Neural crest cell (in vitro differentiated cells): ENCODE measurements at regions not wholly inside any gene's neighbourhood (a gene's known extent, or its start where the extent isn't known, plus 50 kb on each side); places are given as distances from the start of the nearest gene placed in this dataset.

Experiments
- DNase-seq: peaks from one replicate; pipeline ENCODE4 v3.0.0; 2021; ENCODE audit warnings: low read depth, mixed read lengths, low spot score
- H3K27ac Mint-ChIP-seq: one replicate; pipeline ENCODE4 v1.8.0; 2021; ENCODE audit warnings: mild to moderate bottlenecking, mixed read lengths; ENCODE audit not compliant: unreplicated experiment
- H3K27me3 Mint-ChIP-seq: 2 replicates; pipeline ENCODE4 v1.8.0; 2021; ENCODE audit warnings: low read depth, mild to moderate bottlenecking, mixed read lengths
- H3K36me3 Mint-ChIP-seq: 2 replicates; pipeline ENCODE4 v1.8.0; 2021; ENCODE audit warnings: low read depth, mild to moderate bottlenecking, mixed read lengths
- H3K4me1 Mint-ChIP-seq: 2 replicates; pipeline ENCODE4 v1.8.0; 2021; ENCODE audit warnings: mixed read lengths
- H3K4me3 Mint-ChIP-seq: one replicate; pipeline ENCODE4 v1.8.0; 2021; ENCODE audit warnings: mild to moderate bottlenecking, mixed read lengths
- H3K9me3 Mint-ChIP-seq: 2 replicates; pipeline ENCODE4 v1.8.0; 2021; ENCODE audit warnings: mixed read lengths
- TF ChIP-seq, protein P1 (sequence below): fragments of 200-600 bp; sonication (generic); conservative IDR thresholded peaks from 2 replicates; pipeline ENCODE4 v1.5.0; 2021; ENCODE audit warnings: antibody characterized with exemption, mild to moderate bottlenecking

DNA sequence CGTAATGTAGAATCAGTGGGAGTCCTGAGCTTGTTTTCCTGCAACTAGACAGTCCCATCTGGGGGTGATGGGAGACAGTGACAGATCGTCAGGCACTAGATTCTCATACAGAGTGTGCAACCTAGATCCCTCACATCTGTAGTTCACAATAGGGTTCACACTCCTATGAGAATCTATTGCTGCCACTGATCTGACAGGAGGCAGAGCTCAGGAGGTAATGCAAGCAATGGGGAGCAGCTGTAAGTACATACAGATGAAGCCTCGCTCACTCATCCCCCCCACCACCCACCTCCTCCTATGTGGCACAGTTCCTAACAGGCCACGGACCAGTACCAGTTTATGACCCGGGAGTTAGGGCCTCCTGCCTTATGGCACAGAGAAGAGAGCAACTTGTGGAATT, 116.2 kb upstream of the PIK3R1 start:
- Mint-ChIP-seq H3K9me3 (peaks cover 2% of the 10 kb centered on the region), H3K27ac (no peak overlapping the region), H3K27me3 (no peaks in the 10 kb centered on the region), H3K4me3 (no peak overlapping the region), H3K36me3 (peaks cover 5% of the 10 kb centered on the region), H3K4me1 (no peaks in the 10 kb centered on the region)
- TF ChIP-seq, protein P1, sequence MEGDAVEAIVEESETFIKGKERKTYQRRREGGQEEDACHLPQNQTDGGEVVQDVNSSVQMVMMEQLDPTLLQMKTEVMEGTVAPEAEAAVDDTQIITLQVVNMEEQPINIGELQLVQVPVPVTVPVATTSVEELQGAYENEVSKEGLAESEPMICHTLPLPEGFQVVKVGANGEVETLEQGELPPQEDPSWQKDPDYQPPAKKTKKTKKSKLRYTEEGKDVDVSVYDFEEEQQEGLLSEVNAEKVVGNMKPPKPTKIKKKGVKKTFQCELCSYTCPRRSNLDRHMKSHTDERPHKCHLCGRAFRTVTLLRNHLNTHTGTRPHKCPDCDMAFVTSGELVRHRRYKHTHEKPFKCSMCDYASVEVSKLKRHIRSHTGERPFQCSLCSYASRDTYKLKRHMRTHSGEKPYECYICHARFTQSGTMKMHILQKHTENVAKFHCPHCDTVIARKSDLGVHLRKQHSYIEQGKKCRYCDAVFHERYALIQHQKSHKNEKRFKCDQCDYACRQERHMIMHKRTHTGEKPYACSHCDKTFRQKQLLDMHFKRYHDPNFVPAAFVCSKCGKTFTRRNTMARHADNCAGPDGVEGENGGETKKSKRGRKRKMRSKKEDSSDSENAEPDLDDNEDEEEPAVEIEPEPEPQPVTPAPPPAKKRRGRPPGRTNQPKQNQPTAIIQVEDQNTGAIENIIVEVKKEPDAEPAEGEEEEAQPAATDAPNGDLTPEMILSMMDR, result no peak
- DNase-seq, result no peak

DNA sequence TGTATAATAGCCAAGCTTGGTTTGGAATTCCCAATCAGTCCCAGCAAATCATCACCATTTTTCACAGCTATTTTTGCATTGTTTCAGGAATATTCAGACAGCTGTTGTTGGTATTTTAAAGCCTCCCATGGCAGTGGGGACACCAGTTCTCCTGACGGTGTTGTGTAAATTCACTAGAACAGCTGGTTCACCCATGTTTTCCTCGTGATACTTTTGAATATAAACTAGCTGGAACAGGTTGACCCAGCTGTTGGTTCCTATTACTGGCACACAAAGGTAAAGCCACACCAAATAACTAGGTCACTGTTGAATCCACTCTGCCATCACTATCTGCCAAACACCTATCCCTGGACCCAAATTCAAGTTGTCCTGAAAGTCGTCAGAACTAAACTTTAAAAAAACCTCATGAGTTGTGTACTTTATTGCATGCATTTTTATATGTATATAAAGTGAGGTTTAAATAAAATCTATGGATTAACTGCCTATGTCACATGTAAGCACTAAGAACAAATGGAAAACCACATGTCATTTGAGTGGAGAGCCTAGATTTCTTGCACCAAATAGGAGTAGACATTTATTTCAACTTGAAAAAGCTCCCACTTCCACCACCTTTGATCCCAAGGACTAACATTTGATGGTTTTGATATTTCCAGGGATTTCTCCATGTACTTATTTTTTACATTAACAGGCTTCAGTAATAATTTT, 121.9 kb upstream of the PIK3R1 start:
- H3K36me3 Mint-ChIP-seq, result no peaks in the 10 kb centered on the region
- no peaks in the 10 kb centered on the region for H3K27me3 Mint-ChIP-seq
- peaks cover 6% of the 10 kb centered on the region for H3K9me3 Mint-ChIP-seq
- no peak overlapping the region for H3K4me3 Mint-ChIP-seq
- H3K4me1 Mint-ChIP-seq, result no peaks in the 10 kb centered on the region
- H3K27ac Mint-ChIP-seq, result no peak overlapping the region
- no peak for DNase-seq
- TF ChIP-seq, protein P1, result no peak

DNA sequence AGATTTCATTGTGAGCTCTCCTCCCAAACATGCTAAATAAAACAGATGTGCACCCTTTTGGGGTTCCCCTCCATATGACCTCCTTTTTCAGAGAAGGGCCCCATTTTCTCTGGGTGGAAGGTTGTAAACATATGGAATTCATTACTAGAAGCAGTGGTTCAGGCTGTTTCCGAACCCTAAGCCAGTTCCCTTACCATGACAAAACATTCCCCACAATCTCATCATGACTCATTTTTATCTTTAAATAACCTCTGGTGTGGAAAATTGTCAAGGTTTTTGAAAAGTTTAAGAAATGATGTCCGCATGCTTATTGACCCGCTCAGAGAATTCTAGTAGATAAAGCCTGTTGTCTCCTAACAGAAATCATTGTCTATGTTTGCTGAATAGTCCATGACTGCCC, 127.3 kb upstream of the PIK3R1 start:
- peaks cover 15% of the 10 kb centered on the region for H3K4me1 Mint-ChIP-seq
- DNase-seq, result no peak
- TF ChIP-seq, protein P1, result no peak
- no peak overlapping the region for H3K27ac Mint-ChIP-seq
- H3K9me3 Mint-ChIP-seq, result peaks cover 11% of the 10 kb centered on the region
- H3K36me3 Mint-ChIP-seq, result no peaks in the 10 kb centered on the region
- H3K4me3 Mint-ChIP-seq, result no peak overlapping the region
- no peaks in the 10 kb centered on the region for H3K27me3 Mint-ChIP-seq

DNA sequence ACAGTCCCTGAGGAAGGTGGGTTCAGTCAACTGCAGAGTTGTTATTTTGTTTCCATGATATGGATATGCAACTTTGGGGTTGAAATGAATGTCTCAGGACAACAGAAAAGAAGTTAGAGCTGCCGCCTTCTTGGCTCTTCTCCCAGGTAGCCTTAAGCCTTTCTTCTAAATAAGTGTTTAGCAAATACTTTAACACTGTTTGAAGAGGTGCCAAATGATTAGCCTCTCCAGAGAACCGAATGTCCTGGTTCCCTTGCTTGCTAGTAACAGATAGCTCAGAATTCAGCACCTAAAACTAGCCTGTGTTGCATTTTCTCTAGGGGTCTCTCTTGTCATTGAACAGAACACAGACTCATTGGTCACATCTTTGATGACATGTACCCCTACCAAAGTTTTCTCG, 127.7 kb upstream of the PIK3R1 start:
- H3K27me3 Mint-ChIP-seq, result no peaks in the 10 kb centered on the region
- H3K9me3 Mint-ChIP-seq, result peaks cover 11% of the 10 kb centered on the region
- H3K27ac Mint-ChIP-seq, result no peak overlapping the region
- TF ChIP-seq, protein P1, result no peak
- H3K4me1 Mint-ChIP-seq, result peaks cover 15% of the 10 kb centered on the region
- H3K4me3 Mint-ChIP-seq, result no peak overlapping the region
- DNase-seq, result no peak
- no peaks in the 10 kb centered on the region for H3K36me3 Mint-ChIP-seq

DNA sequence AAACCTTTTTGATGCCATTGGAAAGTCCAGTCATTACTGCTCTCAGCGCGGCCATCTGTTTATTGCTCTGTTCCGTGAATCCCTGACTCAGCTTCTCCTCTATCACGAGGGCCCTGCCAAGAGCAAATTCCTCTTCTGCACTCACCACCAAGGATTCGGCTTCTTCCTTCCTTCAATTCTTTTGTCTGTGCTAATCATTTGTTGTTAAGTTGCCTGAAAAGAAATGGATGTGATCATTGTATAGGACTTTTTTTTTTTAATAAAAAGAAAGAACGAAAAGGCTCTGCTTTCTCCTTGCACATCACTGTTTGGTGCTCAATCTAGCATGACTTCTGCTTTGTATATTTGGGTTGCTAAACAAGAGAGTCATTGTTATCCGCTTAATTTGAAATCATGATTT, 128.7 kb upstream of the PIK3R1 start:
- no peak overlapping the region for H3K4me3 Mint-ChIP-seq
- H3K9me3 Mint-ChIP-seq, result peaks cover 11% of the 10 kb centered on the region
- no peaks in the 10 kb centered on the region for H3K27me3 Mint-ChIP-seq
- TF ChIP-seq, protein P1, result no peak
- DNase-seq, result no peak
- H3K4me1 Mint-ChIP-seq, result peaks cover 15% of the 10 kb centered on the region
- no peaks in the 10 kb centered on the region for H3K36me3 Mint-ChIP-seq
- no peak overlapping the region for H3K27ac Mint-ChIP-seq
